Effector CD4-positive, alpha-beta T cell (primary cell): ENCODE measurements at regions not wholly inside any gene's neighbourhood (a gene's known extent, or its start where the extent isn't known, plus 50 kb on each side); places are given as distances from the start of the nearest gene placed in this dataset.
"Not testable (repeated sequence)": the region's sequence is repeated elsewhere in the genome, so short reads cannot be mapped to it uniquely, and the experiment has no call there.

ENCODE experiments used
- DNase-seq: peaks from one replicate; pipeline ENCODE4 v3.0.0-alpha.2; 2020

GRCh38 chr21:14903172-14903865, 161.5 kb downstream of the NRIP1 start:
- DNase-seq, result no peak

GRCh38 chr21:14901482-14901958, 163.3 kb downstream of the NRIP1 start:
- DNase-seq, result no peak

- no peak for DNase-seq
Measured at GRCh38 chr21:14900611-14901010, 164.2 kb downstream of the NRIP1 start.

- DNase-seq, result no peak
Measured at GRCh38 chr21:14900058-14900457, 164.7 kb downstream of the NRIP1 start.

- no peak for DNase-seq
Measured at GRCh38 chr21:14895792-14896191, 169.0 kb downstream of the NRIP1 start.

GRCh38 chr21:14890141-14890540, 174.7 kb downstream of the NRIP1 start:
- DNase-seq, result no peak

- no peak for DNase-seq
Measured at GRCh38 chr21:14889080-14889810, 175.6 kb downstream of the NRIP1 start.

GRCh38 chr21:14888202-14888601, 176.6 kb downstream of the NRIP1 start:
- DNase-seq, result no peak

- DNase-seq, result no peak
Measured at GRCh38 chr21:14886001-14886400, 178.8 kb downstream of the NRIP1 start.

GRCh38 chr21:14883351-14883750, 181.4 kb downstream of the NRIP1 start:
- DNase-seq, result no peak

GRCh38 chr21:14882545-14882944, 182.3 kb downstream of the NRIP1 start:
- DNase-seq, result not testable (repeated sequence)

GRCh38 chr21:14881863-14882499, 182.8 kb downstream of the NRIP1 start:
- DNase-seq, result no peak

GRCh38 chr21:14880922-14881321, 183.9 kb downstream of the NRIP1 start:
- DNase-seq, result no peak

GRCh38 chr21:14879458-14879857, 185.3 kb downstream of the NRIP1 start:
- no peak for DNase-seq

- DNase-seq, result no peak
Measured at GRCh38 chr21:14878971-14879370, 185.8 kb downstream of the NRIP1 start.

GRCh38 chr21:14877581-14878228, 187.1 kb downstream of the NRIP1 start:
- no peak for DNase-seq

GRCh38 chr21:14876524-14876840, 188.3 kb downstream of the NRIP1 start:
- no peak for DNase-seq

GRCh38 chr21:14875704-14876523, 188.9 kb downstream of the NRIP1 start:
- no peak for DNase-seq

- DNase-seq, result no peak
Measured at GRCh38 chr21:14875186-14875585, 189.6 kb downstream of the NRIP1 start.

- no peak for DNase-seq
Measured at GRCh38 chr21:14874379-14874778, 190.4 kb downstream of the NRIP1 start.

- DNase-seq, result no peak
Measured at GRCh38 chr21:14871861-14872260, 192.9 kb downstream of the NRIP1 start.

GRCh38 chr21:14870853-14871149, 194.0 kb downstream of the NRIP1 start:
- no peak for DNase-seq
